ENCODE measurements at regions not wholly inside any gene's neighbourhood (a gene's known extent, or its start where the extent isn't known, plus 50 kb on each side); places are given as distances from the start of the nearest gene placed in this dataset.

DNA sequence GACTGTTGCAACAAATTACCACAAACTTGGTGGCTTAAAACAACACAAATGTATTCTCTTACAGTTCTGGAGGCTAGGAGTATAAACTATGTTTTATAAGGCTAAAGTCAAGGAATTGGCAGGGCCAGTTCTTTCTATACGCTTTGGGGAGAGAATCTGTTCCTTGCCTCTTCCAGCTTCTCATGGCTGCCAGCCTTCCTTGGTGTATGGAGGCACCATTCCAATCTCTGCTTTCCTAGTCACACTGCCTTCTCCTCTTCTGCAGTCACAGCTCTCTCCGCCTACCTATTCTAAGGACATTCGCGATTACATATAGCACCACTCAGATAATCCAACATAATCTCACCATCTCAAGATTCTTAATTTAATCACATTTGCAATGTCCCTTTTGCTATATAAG, 140.4 kb upstream of the GNAO1 start:
- TF ChIP-seq POLR2AphosphoS5 (IDR thresholded peaks at IDR 0.05; ENCODE audit: low read depth, low read length) = no peak
- TF ChIP-seq, protein P1, sequence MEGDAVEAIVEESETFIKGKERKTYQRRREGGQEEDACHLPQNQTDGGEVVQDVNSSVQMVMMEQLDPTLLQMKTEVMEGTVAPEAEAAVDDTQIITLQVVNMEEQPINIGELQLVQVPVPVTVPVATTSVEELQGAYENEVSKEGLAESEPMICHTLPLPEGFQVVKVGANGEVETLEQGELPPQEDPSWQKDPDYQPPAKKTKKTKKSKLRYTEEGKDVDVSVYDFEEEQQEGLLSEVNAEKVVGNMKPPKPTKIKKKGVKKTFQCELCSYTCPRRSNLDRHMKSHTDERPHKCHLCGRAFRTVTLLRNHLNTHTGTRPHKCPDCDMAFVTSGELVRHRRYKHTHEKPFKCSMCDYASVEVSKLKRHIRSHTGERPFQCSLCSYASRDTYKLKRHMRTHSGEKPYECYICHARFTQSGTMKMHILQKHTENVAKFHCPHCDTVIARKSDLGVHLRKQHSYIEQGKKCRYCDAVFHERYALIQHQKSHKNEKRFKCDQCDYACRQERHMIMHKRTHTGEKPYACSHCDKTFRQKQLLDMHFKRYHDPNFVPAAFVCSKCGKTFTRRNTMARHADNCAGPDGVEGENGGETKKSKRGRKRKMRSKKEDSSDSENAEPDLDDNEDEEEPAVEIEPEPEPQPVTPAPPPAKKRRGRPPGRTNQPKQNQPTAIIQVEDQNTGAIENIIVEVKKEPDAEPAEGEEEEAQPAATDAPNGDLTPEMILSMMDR (IDR thresholded peaks at IDR 0.05) = no peak
- TF ChIP-seq, protein P2, sequence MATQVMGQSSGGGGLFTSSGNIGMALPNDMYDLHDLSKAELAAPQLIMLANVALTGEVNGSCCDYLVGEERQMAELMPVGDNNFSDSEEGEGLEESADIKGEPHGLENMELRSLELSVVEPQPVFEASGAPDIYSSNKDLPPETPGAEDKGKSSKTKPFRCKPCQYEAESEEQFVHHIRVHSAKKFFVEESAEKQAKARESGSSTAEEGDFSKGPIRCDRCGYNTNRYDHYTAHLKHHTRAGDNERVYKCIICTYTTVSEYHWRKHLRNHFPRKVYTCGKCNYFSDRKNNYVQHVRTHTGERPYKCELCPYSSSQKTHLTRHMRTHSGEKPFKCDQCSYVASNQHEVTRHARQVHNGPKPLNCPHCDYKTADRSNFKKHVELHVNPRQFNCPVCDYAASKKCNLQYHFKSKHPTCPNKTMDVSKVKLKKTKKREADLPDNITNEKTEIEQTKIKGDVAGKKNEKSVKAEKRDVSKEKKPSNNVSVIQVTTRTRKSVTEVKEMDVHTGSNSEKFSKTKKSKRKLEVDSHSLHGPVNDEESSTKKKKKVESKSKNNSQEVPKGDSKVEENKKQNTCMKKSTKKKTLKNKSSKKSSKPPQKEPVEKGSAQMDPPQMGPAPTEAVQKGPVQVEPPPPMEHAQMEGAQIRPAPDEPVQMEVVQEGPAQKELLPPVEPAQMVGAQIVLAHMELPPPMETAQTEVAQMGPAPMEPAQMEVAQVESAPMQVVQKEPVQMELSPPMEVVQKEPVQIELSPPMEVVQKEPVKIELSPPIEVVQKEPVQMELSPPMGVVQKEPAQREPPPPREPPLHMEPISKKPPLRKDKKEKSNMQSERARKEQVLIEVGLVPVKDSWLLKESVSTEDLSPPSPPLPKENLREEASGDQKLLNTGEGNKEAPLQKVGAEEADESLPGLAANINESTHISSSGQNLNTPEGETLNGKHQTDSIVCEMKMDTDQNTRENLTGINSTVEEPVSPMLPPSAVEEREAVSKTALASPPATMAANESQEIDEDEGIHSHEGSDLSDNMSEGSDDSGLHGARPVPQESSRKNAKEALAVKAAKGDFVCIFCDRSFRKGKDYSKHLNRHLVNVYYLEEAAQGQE (IDR thresholded peaks at IDR 0.05; ENCODE audit: insufficient read depth in 1 of 2, low read depth in 2 of 2, low read length in 1 of 2) = no peak
